HepG2 (cell line): ENCODE measurements at regions not wholly inside any gene's neighbourhood (a gene's known extent, or its start where the extent isn't known, plus 50 kb on each side); places are given as distances from the start of the nearest gene placed in this dataset.
"Not testable (repeated sequence)": the region's sequence is repeated elsewhere in the genome, so short reads cannot be mapped to it uniquely, and the experiment has no call there.

Source experiments
- EZH2 ChIP-seq: conservative IDR thresholded peaks from 2 replicates; pipeline ENCODE4 v1.6.1; 2012; ENCODE audit warnings: mild to moderate bottlenecking, low read depth, low read length, moderate library complexity
- HIVEP1 ChIP-seq: sonication (generic); formaldehyde crosslinking; IDR thresholded peaks from 2 replicates; pipeline ENCODE4 v1.4.0; 2020; ENCODE audit warnings: mild to moderate bottlenecking, missing genetic modification reagents
- HOXD1 ChIP-seq: sonication (generic); formaldehyde crosslinking; IDR thresholded peaks from 2 replicates; pipeline ENCODE4 v1.5.0; 2020; ENCODE audit warnings: missing genetic modification reagents
- ZNF138 ChIP-seq: sonication (generic); formaldehyde crosslinking; IDR thresholded peaks from 2 replicates; pipeline ENCODE4 v1.5.0; 2020; ENCODE audit warnings: mild to moderate bottlenecking, low read depth, missing genetic modification reagents
- ZNF350 ChIP-seq: sonication (generic); formaldehyde crosslinking; IDR thresholded peaks from 2 replicates; pipeline ENCODE4 v1.4.0; 2020; ENCODE audit warnings: mild to moderate bottlenecking, low read depth, missing genetic modification reagents, borderline replicate concordance
- TF ChIP-seq, protein P1 (sequence below), 2 experiments: fragments of 450-650 bp in 1 of 2; sonication (generic) in 1 of 2; formaldehyde crosslinking in 1 of 2; IDR thresholded peaks; 2 replicates each; pipeline versions ENCODE4 v1.6.1 to v1.8.0; 2016 to 2022; ENCODE audit warnings: antibody characterized with exemption in 1 of 2, mild to moderate bottlenecking in 1 of 2, missing genetic modification reagents in 1 of 2
- TF ChIP-seq, protein P2 (sequence below): sonication (generic); formaldehyde crosslinking; IDR thresholded peaks from 2 replicates; pipeline ENCODE4 v1.5.0; 2020; ENCODE audit warnings: mild to moderate bottlenecking, missing genetic modification reagents, moderate library complexity
- TF ChIP-seq, protein P3 (sequence below): sonication (generic); formaldehyde crosslinking; conservative IDR thresholded peaks from 2 replicates; pipeline ENCODE4 v1.4.0; 2020; ENCODE audit warnings: missing genetic modification reagents

DNA sequence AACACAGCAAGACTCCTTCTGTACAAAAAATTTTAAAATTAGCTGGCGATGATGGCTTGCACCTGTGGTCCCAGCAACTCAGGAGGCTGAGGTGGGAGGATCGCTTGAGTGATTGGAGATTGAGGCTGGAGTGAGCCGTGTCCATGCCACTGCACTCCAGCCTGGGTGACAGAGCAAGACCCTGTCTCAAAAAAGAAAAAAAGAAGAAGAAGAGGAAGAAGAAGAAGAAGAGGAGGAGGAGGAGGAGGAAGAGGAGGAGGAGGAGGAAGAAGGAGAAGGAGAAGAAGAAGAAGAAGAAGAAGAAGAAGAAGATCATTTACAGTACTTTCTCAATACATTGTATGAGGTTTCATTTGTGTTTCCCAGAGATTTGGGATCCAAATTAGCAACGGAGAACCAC is 94.7 kb upstream of the IPO9 start:
- TF ChIP-seq, protein P1, sequence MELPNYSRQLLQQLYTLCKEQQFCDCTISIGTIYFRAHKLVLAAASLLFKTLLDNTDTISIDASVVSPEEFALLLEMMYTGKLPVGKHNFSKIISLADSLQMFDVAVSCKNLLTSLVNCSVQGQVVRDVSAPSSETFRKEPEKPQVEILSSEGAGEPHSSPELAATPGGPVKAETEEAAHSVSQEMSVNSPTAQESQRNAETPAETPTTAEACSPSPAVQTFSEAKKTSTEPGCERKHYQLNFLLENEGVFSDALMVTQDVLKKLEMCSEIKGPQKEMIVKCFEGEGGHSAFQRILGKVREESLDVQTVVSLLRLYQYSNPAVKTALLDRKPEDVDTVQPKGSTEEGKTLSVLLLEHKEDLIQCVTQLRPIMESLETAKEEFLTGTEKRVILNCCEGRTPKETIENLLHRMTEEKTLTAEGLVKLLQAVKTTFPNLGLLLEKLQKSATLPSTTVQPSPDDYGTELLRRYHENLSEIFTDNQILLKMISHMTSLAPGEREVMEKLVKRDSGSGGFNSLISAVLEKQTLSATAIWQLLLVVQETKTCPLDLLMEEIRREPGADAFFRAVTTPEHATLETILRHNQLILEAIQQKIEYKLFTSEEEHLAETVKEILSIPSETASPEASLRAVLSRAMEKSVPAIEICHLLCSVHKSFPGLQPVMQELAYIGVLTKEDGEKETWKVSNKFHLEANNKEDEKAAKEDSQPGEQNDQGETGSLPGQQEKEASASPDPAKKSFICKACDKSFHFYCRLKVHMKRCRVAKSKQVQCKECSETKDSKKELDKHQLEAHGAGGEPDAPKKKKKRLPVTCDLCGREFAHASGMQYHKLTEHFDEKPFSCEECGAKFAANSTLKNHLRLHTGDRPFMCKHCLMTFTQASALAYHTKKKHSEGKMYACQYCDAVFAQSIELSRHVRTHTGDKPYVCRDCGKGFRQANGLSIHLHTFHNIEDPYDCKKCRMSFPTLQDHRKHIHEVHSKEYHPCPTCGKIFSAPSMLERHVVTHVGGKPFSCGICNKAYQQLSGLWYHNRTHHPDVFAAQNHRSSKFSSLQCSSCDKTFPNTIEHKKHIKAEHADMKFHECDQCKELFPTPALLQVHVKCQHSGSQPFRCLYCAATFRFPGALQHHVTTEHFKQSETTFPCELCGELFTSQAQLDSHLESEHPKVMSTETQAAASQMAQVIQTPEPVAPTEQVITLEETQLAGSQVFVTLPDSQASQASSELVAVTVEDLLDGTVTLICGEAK (IDR thresholded peaks at IDR 0.05), result not testable (repeated sequence)
- TF ChIP-seq, protein P1 (CRISPR knock-in tag; IDR thresholded peaks at IDR 0.05), result not testable (repeated sequence)
- TF ChIP-seq, protein P2, sequence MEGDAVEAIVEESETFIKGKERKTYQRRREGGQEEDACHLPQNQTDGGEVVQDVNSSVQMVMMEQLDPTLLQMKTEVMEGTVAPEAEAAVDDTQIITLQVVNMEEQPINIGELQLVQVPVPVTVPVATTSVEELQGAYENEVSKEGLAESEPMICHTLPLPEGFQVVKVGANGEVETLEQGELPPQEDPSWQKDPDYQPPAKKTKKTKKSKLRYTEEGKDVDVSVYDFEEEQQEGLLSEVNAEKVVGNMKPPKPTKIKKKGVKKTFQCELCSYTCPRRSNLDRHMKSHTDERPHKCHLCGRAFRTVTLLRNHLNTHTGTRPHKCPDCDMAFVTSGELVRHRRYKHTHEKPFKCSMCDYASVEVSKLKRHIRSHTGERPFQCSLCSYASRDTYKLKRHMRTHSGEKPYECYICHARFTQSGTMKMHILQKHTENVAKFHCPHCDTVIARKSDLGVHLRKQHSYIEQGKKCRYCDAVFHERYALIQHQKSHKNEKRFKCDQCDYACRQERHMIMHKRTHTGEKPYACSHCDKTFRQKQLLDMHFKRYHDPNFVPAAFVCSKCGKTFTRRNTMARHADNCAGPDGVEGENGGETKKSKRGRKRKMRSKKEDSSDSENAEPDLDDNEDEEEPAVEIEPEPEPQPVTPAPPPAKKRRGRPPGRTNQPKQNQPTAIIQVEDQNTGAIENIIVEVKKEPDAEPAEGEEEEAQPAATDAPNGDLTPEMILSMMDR, result not testable (repeated sequence)
- TF ChIP-seq ZNF138; HOXD1; ZNF350 (CRISPR knock-in tag); EZH2; HIVEP1 (CRISPR knock-in tag): not testable (repeated sequence)
- TF ChIP-seq, protein P3, sequence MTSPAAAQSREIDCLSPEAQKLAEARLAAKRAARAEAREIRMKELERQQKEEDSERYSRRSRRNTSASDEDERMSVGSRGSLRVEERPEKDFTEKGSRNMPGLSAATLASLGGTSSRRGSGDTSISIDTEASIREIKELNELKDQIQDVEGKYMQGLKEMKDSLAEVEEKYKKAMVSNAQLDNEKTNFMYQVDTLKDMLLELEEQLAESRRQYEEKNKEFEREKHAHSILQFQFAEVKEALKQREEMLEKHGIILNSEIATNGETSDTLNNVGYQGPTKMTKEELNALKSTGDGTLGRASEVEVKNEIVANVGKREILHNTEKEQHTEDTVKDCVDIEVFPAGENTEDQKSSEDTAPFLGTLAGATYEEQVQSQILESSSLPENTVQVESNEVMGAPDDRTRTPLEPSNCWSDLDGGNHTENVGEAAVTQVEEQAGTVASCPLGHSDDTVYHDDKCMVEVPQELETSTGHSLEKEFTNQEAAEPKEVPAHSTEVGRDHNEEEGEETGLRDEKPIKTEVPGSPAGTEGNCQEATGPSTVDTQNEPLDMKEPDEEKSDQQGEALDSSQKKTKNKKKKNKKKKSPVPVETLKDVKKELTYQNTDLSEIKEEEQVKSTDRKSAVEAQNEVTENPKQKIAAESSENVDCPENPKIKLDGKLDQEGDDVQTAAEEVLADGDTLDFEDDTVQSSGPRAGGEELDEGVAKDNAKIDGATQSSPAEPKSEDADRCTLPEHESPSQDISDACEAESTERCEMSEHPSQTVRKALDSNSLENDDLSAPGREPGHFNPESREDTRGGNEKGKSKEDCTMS, result not testable (repeated sequence)
